CD4-positive, alpha-beta T cell treated with Interleukin-17A for 4 hours (primary cell): ENCODE measurements at regions not wholly inside any gene's neighbourhood (a gene's known extent, or its start where the extent isn't known, plus 50 kb on each side); places are given as distances from the start of the nearest gene placed in this dataset.

Experiments
- DNase-seq: peaks from one replicate; pipeline ENCODE4 v3.0.0-alpha.2; 2020; ENCODE audit warnings: mixed read lengths

GRCh38 chr16:52101246-52101645 is 445.7 kb downstream of the TOX3 start:
- DNase-seq = no peak

GRCh38 chr16:52099382-52099781 is 447.6 kb downstream of the TOX3 start:
- DNase-seq = no peak

- DNase-seq = no peak
Observed at GRCh38 chr16:52095471-52095870, 451.5 kb downstream of the TOX3 start.

GRCh38 chr16:52092126-52092525 is 454.8 kb downstream of the TOX3 start:
- DNase-seq = no peak

- DNase-seq = no peak
Observed at GRCh38 chr16:52090080-52090479, 456.9 kb downstream of the TOX3 start.

- DNase-seq = no peak
Observed at GRCh38 chr16:52089476-52089875, 457.5 kb downstream of the TOX3 start.

- no peak for DNase-seq
Observed at GRCh38 chr16:52086901-52087300, 460.0 kb downstream of the TOX3 start.

- DNase-seq = no peak
Observed at GRCh38 chr16:52078716-52079655, 468.0 kb downstream of the TOX3 start.

- DNase-seq = no peak
Observed at GRCh38 chr16:52077607-52078006, 469.3 kb downstream of the TOX3 start.

GRCh38 chr16:52076801-52077201 is 470.1 kb downstream of the TOX3 start:
- DNase-seq = no peak

GRCh38 chr16:52076332-52076731 is 470.6 kb downstream of the TOX3 start:
- DNase-seq = no peak

- DNase-seq = no peak
Observed at GRCh38 chr16:52074133-52074532, 472.8 kb downstream of the TOX3 start.

GRCh38 chr16:52073024-52073423 is 473.9 kb downstream of the TOX3 start:
- DNase-seq = no peak

- DNase-seq = no peak
Observed at GRCh38 chr16:52071101-52071500, 475.8 kb downstream of the TOX3 start.

- DNase-seq = no peak
Observed at GRCh38 chr16:52070341-52071057, 476.4 kb downstream of the TOX3 start.

GRCh38 chr16:52069866-52070265 is 477.1 kb downstream of the TOX3 start:
- DNase-seq = no peak

- DNase-seq = no peak
Observed at GRCh38 chr16:52068447-52069074, 478.4 kb downstream of the TOX3 start.

GRCh38 chr16:52066962-52067361 is 480.0 kb downstream of the TOX3 start:
- DNase-seq = no peak

- no peak for DNase-seq
Observed at GRCh38 chr16:52056259-52056658, 490.7 kb downstream of the TOX3 start.

- DNase-seq = no peak
Observed at GRCh38 chr16:52055381-52055780, 491.6 kb downstream of the TOX3 start.

- DNase-seq = no peak
Observed at GRCh38 chr16:52054326-52054725, 492.6 kb downstream of the TOX3 start.

GRCh38 chr16:52052818-52053217 is 494.1 kb downstream of the TOX3 start:
- no peak for DNase-seq

- DNase-seq = no peak
Observed at GRCh38 chr16:52051414-52052172, 495.4 kb downstream of the TOX3 start.
